ENCODE measurements at regions not wholly inside any gene's neighbourhood (a gene's known extent, or its start where the extent isn't known, plus 50 kb on each side); places are given as distances from the start of the nearest gene placed in this dataset.
"Not testable (repeated sequence)": the region's sequence is repeated elsewhere in the genome, so short reads cannot be mapped to it uniquely, and the experiment has no call there.

GRCh38 chr12:23281295-23281694 is 656.3 kb downstream of the ETNK1 start:
- DNase-seq, result no peak

GRCh38 chr12:23282701-23283100 is 657.7 kb downstream of the ETNK1 start:
- DNase-seq, result no peak

- not testable (repeated sequence) for DNase-seq
Observed at GRCh38 chr12:23285764-23286530, 661.0 kb downstream of the ETNK1 start.

- no peak for DNase-seq
Observed at GRCh38 chr12:23290627-23291330, 658.7 kb downstream of the SOX5 start.

- DNase-seq, result no peak
Observed at GRCh38 chr12:23303220-23303619, 646.2 kb downstream of the SOX5 start.

DNA sequence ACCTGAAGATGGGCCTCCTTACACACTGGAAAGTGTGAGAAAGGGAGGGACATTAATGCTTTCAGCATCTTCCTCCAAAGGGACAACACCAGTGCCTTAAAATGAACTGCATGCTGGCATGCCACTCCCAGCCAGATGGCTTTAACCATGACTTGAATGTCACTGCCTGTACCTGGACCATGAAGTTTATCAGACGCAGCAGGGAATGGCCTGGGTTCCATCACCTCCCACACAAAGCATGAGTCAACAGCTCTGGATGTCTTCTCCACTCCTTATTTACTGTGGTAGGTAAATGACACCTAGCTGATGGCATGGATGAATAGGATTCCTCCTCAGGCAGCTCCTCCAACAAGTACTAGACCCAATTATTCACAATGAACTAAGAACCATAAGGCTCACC is 645.6 kb downstream of the SOX5 start:
- DNase-seq, result no peak

DNA sequence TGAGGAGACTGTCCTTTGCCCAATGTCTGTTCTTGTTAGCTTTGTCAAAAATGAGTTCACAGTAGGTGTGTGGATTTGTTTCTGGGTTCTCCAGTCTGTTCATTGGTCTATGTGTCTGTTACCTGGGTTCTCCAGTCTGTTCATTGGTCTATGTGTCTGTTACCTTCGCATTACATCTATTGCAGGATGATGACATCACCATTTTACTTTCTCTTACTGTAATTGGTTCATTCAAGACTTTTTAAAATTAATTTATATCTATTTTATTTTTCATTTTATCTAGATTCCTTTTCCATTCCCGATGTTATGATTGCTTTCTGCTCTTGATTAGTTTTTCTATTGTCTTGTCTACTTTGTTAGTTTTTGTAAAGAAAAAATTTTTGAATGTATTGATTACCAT is 615.5 kb downstream of the SOX5 start:
- no peak for DNase-seq

DNA sequence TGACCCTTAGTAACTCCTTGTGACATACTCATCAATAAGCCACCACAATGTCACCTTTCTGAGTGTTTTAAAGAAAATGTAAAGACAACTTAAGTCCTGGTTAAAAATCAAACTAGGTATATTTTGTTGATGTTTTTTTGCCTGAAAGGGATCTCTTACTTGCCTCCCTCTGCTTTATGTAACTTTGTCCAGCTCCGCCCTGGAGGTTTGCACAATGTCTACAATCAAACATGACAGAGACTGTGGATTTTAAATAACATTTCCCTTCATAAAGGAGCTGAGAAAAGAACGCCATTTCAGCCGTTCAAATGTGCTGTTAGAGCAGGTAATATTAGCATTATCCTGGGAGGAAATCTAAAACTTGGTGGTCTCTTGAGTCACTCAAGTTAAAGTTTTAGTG is 613.9 kb downstream of the SOX5 start:
- DNase-seq, result no peak

GRCh38 chr12:23337213-23337612 is 612.3 kb downstream of the SOX5 start:
- no peak for DNase-seq

- DNase-seq, result no peak
Observed at GRCh38 chr12:23340351-23340750, 609.1 kb downstream of the SOX5 start.

DNA sequence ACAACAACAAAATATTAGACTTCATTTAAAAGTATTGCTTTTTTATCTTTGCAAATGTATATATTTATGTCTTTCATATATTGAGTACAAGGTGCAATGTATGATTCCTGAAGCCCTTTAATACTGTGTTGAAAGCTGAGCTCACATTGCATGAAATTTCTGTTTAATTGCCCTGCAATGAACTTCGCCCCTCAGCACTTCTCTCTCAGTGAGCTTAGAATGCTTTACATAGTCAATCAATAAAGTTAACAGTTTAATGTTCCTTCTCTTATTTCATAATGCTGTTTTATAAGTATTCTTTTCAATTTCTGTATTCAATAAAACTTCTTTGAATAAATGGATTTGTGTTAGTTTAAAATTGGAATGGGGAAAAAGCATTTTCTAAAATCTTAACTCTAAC is 607.1 kb downstream of the SOX5 start:
- no peak for DNase-seq

DNA sequence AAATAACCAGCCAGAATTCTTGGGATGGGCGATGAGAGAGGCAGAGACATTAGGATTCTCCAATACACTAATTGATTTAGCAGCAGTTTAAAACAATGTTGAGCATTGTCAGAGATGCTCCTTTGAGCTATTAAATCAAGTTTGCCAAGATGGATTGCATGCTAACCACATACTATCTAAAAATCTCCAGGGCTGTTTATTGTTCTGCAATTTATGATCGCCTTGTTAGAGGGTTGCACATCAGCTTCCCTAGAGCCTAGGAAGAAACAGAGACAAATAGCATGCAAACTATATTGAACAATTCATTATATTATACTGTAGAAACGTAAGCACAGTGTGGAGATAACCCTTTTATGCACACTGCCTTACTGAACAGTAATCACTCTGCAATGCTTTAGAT is 599.9 kb downstream of the SOX5 start:
- no peak for DNase-seq

GRCh38 chr12:23350808-23351207 is 598.7 kb downstream of the SOX5 start:
- DNase-seq, result no peak

DNA sequence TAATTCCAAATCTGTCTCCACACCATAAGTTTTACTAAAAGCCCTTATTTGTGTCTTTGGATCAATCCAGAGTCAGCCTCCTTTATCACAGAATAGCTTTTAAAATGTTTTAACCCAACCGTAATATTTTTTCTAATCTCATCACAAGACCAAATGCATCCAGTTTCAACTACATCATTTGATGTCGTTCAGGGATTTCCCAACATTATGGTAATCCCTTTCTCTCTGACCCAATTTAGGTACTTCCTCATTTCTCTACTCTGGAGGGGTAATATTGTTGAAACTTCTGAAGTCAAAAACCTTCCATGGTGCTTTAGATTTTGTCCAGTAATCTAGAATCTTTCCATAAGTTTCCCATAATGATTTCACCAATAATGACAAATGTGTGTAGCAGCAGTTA is 596.8 kb downstream of the SOX5 start:
- DNase-seq, result no peak

DNA sequence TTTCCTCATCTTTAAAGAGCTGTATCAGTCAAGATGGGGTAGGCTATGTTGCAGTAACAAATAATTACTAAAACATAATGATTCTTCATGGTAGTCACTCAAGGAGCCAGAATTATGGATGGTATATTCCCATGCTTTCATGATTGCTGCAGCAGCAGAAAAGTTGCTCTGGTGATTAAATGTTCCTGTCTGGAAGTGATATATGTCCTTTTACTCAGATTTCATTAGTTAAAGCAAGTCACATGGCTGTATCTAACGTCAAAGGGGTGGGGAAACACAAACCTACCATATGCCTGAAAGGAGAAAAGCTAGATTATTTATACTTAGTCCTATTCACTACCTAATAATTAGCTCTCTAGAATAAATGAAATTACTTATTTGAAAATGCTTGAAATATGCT is 594.7 kb downstream of the SOX5 start:
- no peak for DNase-seq

DNA sequence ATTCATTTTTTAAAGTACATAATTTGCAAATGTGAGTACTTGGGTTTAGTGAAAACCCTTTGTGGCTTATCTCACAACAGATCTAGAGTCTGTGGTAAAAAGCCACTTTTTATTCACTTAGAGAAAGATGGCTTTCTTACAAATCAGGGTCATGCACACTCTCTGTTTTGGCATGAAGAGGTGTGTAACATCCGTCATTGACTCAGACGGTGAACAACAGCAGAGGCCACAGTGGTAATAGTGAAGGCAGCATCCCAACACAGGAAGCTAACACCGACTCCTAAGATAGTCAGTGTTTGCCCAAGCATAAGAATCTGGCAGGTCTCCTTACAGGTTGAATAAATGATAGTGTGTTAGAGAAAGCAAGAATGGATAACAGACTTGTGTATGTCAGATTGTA is 593.0 kb downstream of the SOX5 start:
- DNase-seq, result no peak

DNA sequence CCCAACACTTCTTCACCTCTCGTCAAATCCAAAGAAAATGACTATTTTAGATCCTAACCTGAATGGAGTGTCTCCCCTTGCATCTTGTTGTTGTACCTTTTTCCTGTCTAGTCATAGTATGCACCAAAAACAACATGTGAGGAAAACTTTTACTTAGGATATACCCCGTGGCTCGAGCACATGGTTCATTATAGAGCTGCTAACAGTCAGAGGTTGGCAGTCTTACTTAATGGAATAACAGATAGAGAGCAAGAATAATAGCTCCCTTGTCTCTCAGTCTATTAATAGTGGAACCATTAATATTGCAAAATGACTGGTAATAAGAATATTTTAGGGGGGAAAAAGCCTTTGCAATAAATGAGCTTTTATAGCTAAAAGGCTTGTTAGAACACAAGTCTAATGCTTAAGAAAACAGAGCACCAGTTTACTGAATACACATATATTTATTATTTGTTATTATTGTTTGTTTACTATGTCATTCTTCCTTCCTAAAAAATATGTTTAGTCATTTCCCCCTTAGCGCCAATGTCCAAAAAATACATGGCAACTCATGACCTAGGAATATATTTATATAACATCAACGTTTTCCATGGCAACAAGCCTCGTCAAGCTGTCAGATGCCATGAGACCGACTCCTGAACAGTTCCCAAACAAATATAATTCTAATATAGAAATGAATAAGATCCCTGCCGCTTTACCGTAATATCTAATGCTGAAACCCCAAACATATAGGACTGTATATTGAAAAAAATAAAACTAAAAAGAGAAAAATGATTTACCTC is 592.4 kb downstream of the SOX5 start:
- DNase-seq, result no peak

GRCh38 chr12:23359975-23360701 is 589.3 kb downstream of the SOX5 start:
- DNase-seq, result no peak

DNA sequence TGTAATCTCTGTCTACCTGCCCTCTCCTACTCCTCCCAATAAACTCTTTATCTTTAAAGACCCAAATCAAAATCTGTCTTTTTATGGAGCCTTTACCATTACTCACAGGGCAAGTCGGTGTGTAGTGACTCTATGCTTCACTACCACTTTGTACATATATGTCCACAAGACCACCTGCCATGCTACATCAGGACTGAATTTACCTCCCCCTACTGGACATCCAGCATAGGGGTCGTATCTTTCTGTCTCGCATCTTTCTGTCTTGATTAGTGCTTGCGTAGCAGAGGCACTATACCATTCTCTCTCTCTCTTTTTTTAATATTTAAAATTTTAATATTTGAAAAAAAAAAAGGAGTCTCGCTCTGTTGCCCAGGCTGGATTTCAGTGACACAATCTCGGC is 587.5 kb downstream of the SOX5 start:
- DNase-seq, result no peak

GRCh38 chr12:23368590-23368989 is 580.9 kb downstream of the SOX5 start:
- no peak for DNase-seq

DNA sequence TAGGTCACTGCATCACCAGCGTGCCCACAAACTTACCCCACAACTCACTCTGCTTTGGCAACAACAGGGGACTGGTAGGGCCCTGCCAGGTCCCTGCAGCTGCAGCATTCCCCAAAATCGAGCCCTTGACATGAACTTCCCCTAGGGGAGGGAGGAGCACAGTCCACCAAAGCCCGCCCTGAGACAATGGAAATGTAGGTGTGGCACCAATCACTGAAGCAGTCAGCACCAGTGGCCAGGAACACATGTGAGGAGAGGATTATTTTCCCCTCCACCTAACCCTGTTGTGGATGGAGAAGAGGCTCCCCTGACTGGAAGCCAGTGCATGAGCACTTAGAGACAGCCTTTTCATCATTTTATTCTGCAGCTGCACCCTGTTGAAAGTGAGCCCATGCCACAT is 573.8 kb downstream of the SOX5 start:
- no peak for DNase-seq

- no peak for DNase-seq
Observed at GRCh38 chr12:23376238-23376637, 573.2 kb downstream of the SOX5 start.

DNA sequence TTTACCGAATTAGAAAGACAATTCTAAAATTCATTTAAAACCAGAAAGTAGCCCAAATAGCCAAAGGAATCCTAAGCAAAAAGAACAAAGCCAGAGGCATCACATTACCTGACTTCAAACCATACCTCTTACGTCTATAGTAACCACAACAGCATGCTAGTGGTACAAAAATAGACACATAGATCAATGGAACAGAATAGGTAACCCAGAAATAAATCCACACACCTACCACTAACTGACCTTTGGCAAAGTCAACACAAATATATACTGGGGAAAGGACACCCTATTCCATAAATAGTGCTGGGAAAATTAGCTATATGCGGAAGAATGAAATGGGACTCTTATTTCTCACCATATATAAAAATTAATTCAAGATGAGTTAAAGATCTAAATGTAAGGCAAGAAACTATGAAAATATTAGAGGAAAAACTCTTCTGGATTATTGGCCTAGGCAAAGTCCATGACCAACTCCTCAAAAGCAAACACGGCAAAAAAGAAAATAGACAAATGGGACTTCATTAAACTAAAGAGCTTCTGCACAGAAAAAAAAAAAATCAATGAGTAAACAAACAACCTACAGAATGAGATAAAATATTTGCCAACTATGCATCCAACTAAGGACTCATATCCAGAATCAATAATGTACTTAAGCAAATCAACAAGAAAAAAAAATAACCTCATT is 568.9 kb downstream of the SOX5 start:
- no peak for DNase-seq
